ENCODE measurements at regions not wholly inside any gene's neighbourhood (a gene's known extent, or its start where the extent isn't known, plus 50 kb on each side); places are given as distances from the start of the nearest gene placed in this dataset.

DNA sequence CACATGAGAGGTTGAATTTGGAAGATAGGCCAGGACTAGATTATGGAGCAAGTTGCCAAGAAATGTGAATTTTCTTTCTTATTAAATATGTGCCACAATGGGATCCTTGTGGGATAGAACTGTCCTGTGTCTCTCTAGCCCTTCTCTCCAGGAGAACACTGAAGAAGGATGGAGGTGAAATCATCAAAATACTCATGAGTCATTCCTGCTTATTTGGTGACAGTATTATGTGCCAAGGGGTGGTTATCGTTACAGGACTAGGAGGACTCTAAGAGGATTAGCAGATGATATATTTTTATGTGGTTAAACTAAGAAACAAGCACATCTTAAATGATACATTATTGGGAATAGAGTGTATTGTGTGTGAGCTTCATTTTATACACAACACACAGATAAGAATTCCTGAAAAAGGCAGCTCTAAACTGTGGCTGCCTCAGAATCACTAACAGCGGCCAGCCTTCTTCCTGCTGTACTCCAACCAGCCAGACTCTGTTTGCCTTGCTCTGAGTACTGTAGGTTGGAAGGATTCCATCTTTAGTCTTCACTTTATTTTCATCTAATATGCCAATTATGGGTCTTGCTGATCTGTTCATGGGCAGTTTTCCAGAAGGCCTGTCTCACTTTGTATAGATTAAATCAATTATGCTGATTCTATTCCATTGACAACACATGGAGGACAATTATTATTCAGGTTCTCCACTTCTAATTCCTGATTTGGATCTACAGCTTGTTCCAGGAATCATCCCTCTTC is 325.8 kb downstream of the ABCC12 start:
- 88% methylated on average over 2 of the region's 2 CpGs; no CpG with 5 or more reads in 1 of the 2 experiments for WGBS, 2 experiments (ENCODE audit: extremely low coverage in 1 of 2, insufficient coverage in 1 of 2, insufficient read length in 1 of 2, insufficient replicate concordance in 2 of 2, low coverage in 1 of 2, low lambda C conversion rate in 2 of 2, missing lambda C conversion rate in 1 of 2)
- H2BK20ac ChIP-seq (ENCODE audit: low read length) = no peak overlapping the region
- no peak for TF ChIP-seq SRF (IDR thresholded peaks at IDR 0.05; ENCODE audit: low read depth, low read length)
- no peak for TF ChIP-seq KDM1A (IDR thresholded peaks at IDR 0.05; ENCODE audit: borderline replicate concordance, low read length)
- TF ChIP-seq TAF7 (optimal IDR thresholded peaks at IDR 0.05; ENCODE audit: borderline replicate concordance, low read depth, low read length) = no peak
- no peak for TF ChIP-seq JUN (IDR thresholded peaks at IDR 0.05; ENCODE audit: low read depth, low read length)
- TF ChIP-seq, protein P1, sequence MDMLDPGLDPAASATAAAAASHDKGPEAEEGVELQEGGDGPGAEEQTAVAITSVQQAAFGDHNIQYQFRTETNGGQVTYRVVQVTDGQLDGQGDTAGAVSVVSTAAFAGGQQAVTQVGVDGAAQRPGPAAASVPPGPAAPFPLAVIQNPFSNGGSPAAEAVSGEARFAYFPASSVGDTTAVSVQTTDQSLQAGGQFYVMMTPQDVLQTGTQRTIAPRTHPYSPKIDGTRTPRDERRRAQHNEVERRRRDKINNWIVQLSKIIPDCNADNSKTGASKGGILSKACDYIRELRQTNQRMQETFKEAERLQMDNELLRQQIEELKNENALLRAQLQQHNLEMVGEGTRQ (IDR thresholded peaks at IDR 0.05; ENCODE audit: low read length) = no peak
- TF ChIP-seq KDM5A (IDR thresholded peaks at IDR 0.05; ENCODE audit: low read length) = no peak
- TF ChIP-seq, protein P2, sequence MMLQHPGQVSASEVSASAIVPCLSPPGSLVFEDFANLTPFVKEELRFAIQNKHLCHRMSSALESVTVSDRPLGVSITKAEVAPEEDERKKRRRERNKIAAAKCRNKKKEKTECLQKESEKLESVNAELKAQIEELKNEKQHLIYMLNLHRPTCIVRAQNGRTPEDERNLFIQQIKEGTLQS (IDR thresholded peaks at IDR 0.05; ENCODE audit: insufficient read depth, low read depth, low read length) = no peak
- TF ChIP-seq, protein P3, sequence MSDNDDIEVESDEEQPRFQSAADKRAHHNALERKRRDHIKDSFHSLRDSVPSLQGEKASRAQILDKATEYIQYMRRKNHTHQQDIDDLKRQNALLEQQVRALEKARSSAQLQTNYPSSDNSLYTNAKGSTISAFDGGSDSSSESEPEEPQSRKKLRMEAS (IDR thresholded peaks at IDR 0.05) = no peak
- TF ChIP-seq SAP30 (IDR thresholded peaks at IDR 0.05; ENCODE audit: insufficient read depth, insufficient replicate concordance, low read length) = no peak
- no peak for TF ChIP-seq NANOG (IDR thresholded peaks at IDR 0.05; ENCODE audit: insufficient read depth, low read depth, low read length, poor library complexity, severe bottlenecking)

More for the DNA sequence above, 325.8 kb downstream of the ABCC12 start:
- H3K79me1 ChIP-seq (ENCODE audit: low read depth, low read length) = no peaks in the 10 kb centered on the region
- no peak overlapping the region for H3K23ac ChIP-seq (ENCODE audit: insufficient read length)
- no peaks in the 10 kb centered on the region for H3K27me3 ChIP-seq (replicated peaks in 1 of 4; ENCODE audit: control insufficient read depth in 3 of 4, extremely low read depth in 1 of 4, insufficient read depth in 3 of 4, low read length in 3 of 4)
- no peak for DNase-seq (ENCODE audit: low read depth in 1 of 2, low spot score in 2 of 2)
- H2BK120ac ChIP-seq (replicated peaks; ENCODE audit: low read depth, low read length) = no peak overlapping the region
- no peaks in the 10 kb centered on the region for H3K23me2 ChIP-seq (ENCODE audit: low read depth, low read length)
- POLR2A ChIA-PET (ENCODE audit: partially characterized antibody) = no interaction called here
- H4K20me1 ChIP-seq (replicated peaks in 1 of 2; ENCODE audit: control insufficient read depth in 1 of 2, insufficient read depth in 2 of 2, low read length in 2 of 2) = no peaks in the 10 kb centered on the region
- no peak overlapping the region for H3K56ac ChIP-seq (replicated peaks; ENCODE audit: insufficient read length, low read depth, low read length)
- H2BK5ac ChIP-seq (ENCODE audit: low read depth, low read length) = no peak overlapping the region
- H3K4me1 ChIP-seq (replicated peaks in 1 of 4; ENCODE audit: control insufficient read depth in 3 of 4, insufficient read depth in 4 of 4, low read length in 3 of 4) = no peaks in the 10 kb centered on the region
- H3K79me2 ChIP-seq (ENCODE audit: control insufficient read depth in 1 of 2, insufficient read depth in 2 of 2, low read length in 2 of 2) = no peaks in the 10 kb centered on the region
- H2BK15ac ChIP-seq (ENCODE audit: low read length) = no peak overlapping the region
- H2BK12ac ChIP-seq (ENCODE audit: low read depth, low read length) = no peak overlapping the region
- FAIRE-seq = no peak
- no peak overlapping the region for H3K18ac ChIP-seq (ENCODE audit: extremely low read depth, low read length)
- no peak overlapping the region for H4K5ac ChIP-seq (ENCODE audit: insufficient read length, low read depth, low read length)
- no peak overlapping the region for H3K4me2 ChIP-seq (ENCODE audit: insufficient read depth in 1 of 2, low read depth in 2 of 2, low read length in 2 of 2)
- H2AFZ ChIP-seq (ENCODE audit: low read length) = no peak overlapping the region
- H3K9me3 ChIP-seq (ENCODE audit: insufficient read depth in 2 of 2, low read depth in 1 of 2, low read length in 1 of 2) = peaks cover 19 to 21% of the 10 kb centered on the region in 2 experiments
- no peak overlapping the region for H3K14ac ChIP-seq (ENCODE audit: insufficient read length)
- H3K27ac ChIP-seq (ENCODE audit: low read depth, low read length) = no peak overlapping the region
- no peak overlapping the region for H2AK5ac ChIP-seq (ENCODE audit: low read depth, low read length)
- H4K91ac ChIP-seq (replicated peaks; ENCODE audit: insufficient read length, low read length) = no peak overlapping the region
- H4K8ac ChIP-seq (ENCODE audit: extremely low read depth, insufficient read depth, low read length) = no peak overlapping the region
- H3K4me3 ChIP-seq (ENCODE audit: extremely low read depth in 1 of 4, insufficient read depth in 2 of 4, low read depth in 3 of 4, low read length in 4 of 4) = no peak overlapping the region
- CTCF ChIA-PET (ENCODE audit: partially characterized antibody) = interaction anchor here (1.4 kb wide), 1 partner anchor 19 kb away, joined by 4 read pairs; no protein-coding TSS in a partner anchor
- no peaks in the 10 kb centered on the region for H3K36me3 ChIP-seq (ENCODE audit: control insufficient read depth in 2 of 4, insufficient read depth in 4 of 4, low read length in 3 of 4)
- no peak overlapping the region for H3K9ac ChIP-seq (replicated peaks in 1 of 4; ENCODE audit: extremely low read depth in 1 of 4, low read depth in 3 of 4, low read length in 3 of 4)
- H3K4ac ChIP-seq (replicated peaks; ENCODE audit: insufficient read length, low read depth, low read length) = no peak overlapping the region
